Common myeloid progenitor, CD34-positive (primary cell): ENCODE measurements at regions not wholly inside any gene's neighbourhood (a gene's known extent, or its start where the extent isn't known, plus 50 kb on each side); places are given as distances from the start of the nearest gene placed in this dataset.

Experiments
- CTCF ChIA-PET: fragments of 350-600 bp; sonication (Branson Sonifier 250); formaldehyde crosslinking; loops from one replicate; lab custom pipeline; 2021; ENCODE audit warnings: antibody characterized with exemption; lab: Charles Lee
- POLR2A ChIA-PET: fragments of 350-600 bp; sonication (Branson Sonifier 250); formaldehyde crosslinking; loops from one replicate; lab custom pipeline; 2021; ENCODE audit warnings: antibody characterized with exemption; lab: Charles Lee
- DNase-seq, 3 donors: peaks; one replicate each; pipeline versions ENCODE4 v3.0.0 to v3.0.0-alpha.2; 2013
- H3K27ac ChIP-seq, 2 experiments: 1 replicate in 1 of 2; 2 replicates in 1 of 2; pipeline ENCODE4 v1.7.0; 2013; ENCODE audit warnings: inconsistent platforms in 2 of 2, low read length in 2 of 2, mild to moderate bottlenecking in 2 of 2, low read depth in 1 of 2, moderate library complexity in 1 of 2; ENCODE audit not compliant: severe bottlenecking in 2 of 2, insufficient read depth in 1 of 2, poor library complexity in 1 of 2
- H3K27me3 ChIP-seq, 5 experiments: replicated peaks in 2 of 5; 1 replicate in 3 of 5; 2 replicates in 2 of 5; pipeline versions ENCODE4 v1.6.1 to v1.7.0; 2013; ENCODE audit warnings: low read length in 4 of 5, mild to moderate bottlenecking in 2 of 5, moderate library complexity in 2 of 5, inconsistent platforms in 1 of 5; ENCODE audit not compliant: insufficient read depth in 5 of 5, control insufficient read depth in 4 of 5
- H3K36me3 ChIP-seq, 4 experiments: 1 replicate in 2 of 4; 2 replicates in 2 of 4; pipeline versions ENCODE4 v1.6.1 to v1.7.0; 2013; ENCODE audit warnings: low read length in 3 of 4, control low read depth in 1 of 4, mild to moderate bottlenecking in 1 of 4; ENCODE audit not compliant: control insufficient read depth in 4 of 4, insufficient read depth in 4 of 4
- H3K4me1 ChIP-seq, 4 experiments: 1 replicate in 3 of 4; 2 replicates in 1 of 4; pipeline versions ENCODE4 v1.6.1 to v1.7.1; 2013; ENCODE audit warnings: low read length in 3 of 4, mild to moderate bottlenecking in 3 of 4, control low read depth in 1 of 4, inconsistent platforms in 1 of 4, moderate library complexity in 1 of 4; ENCODE audit not compliant: control insufficient read depth in 4 of 4, insufficient read depth in 4 of 4; ENCODE audit errors: control extremely low read depth in 1 of 4
- H3K4me3 ChIP-seq, 7 experiments: 1 replicate in 4 of 7; 2 replicates in 3 of 7; pipeline versions ENCODE4 v1.5.1 to v1.7.0; 2013; ENCODE audit warnings: mild to moderate bottlenecking in 7 of 7, low read length in 6 of 7, moderate library complexity in 6 of 7, inconsistent platforms in 2 of 7, low read depth in 2 of 7, control low read depth in 1 of 7; ENCODE audit not compliant: insufficient read depth in 4 of 7, control insufficient read depth in 1 of 7; ENCODE audit errors: extremely low read depth in 1 of 7
- H3K9me3 ChIP-seq, 5 experiments: 1 replicate in 4 of 5; 2 replicates in 1 of 5; pipeline versions ENCODE4 v1.6.1 to v1.7.1; 2013; ENCODE audit warnings: low read length in 4 of 5, mild to moderate bottlenecking in 2 of 5, inconsistent platforms in 1 of 5, low read depth in 1 of 5, moderate library complexity in 1 of 5; ENCODE audit not compliant: control insufficient read depth in 4 of 5, insufficient read depth in 2 of 5; ENCODE audit errors: control extremely low read depth in 1 of 5
- WGBS: methylation state at CpG from one replicate; pipeline ENCODE4 v1.1.5; 2013; ENCODE audit not compliant: insufficient coverage; 5-methylcytosine and 5-hydroxymethylcytosine counted together

GRCh38 chr5:96499753-96500345 is 66.8 kb upstream of the PCSK1 start:
- DNase-seq: no peak
- ChIA-PET POLR2A (no interaction called here), CTCF (no interaction called here)
- Histone ChIP-seq H3K4me1 (no peaks in the 10 kb centered on the region), H3K27ac (no peak overlapping the region), H3K27me3 (no peaks in the 10 kb centered on the region), H3K4me3 (no peak overlapping the region), H3K9me3 (peaks cover 0 to 2% (median 0%) of the 10 kb centered on the region in 5 experiments), H3K36me3 (no peaks in the 10 kb centered on the region)
- WGBS: 100% methylated on average over 2 of the region's 8 CpGs

GRCh38 chr5:96501991-96502646 is 69.1 kb upstream of the PCSK1 start:
- Histone ChIP-seq H3K36me3 (no peaks in the 10 kb centered on the region), H3K9me3 (peaks cover 0 to 2% (median 0%) of the 10 kb centered on the region in 5 experiments), H3K27ac (no peak overlapping the region), H3K4me3 (no peak overlapping the region), H3K4me1 (no peaks in the 10 kb centered on the region), H3K27me3 (no peaks in the 10 kb centered on the region)
- ChIA-PET CTCF (no interaction called here), POLR2A (no interaction called here)
- no CpG with 5 or more reads among the region's 1 CpG for WGBS
- no peak for DNase-seq

- WGBS: 97% methylated on average over 12 of the region's 15 CpGs
- Histone ChIP-seq H3K27me3 (no peaks in the 10 kb centered on the region), H3K9me3 (peaks cover 0 to 2% (median 0%) of the 10 kb centered on the region in 5 experiments), H3K27ac (no peak overlapping the region), H3K4me1 (no peaks in the 10 kb centered on the region), H3K36me3 (no peaks in the 10 kb centered on the region), H3K4me3 (no peak overlapping the region)
- POLR2A ChIA-PET: no interaction called here
- no peak for DNase-seq
- CTCF ChIA-PET: interaction anchor here (0.5 kb wide), 1 partner anchor 632 kb away, joined by 3 read pairs; no protein-coding TSS in a partner anchor
Measured at GRCh38 chr5:96503501-96504236, 70.6 kb upstream of the PCSK1 start.

- Histone ChIP-seq H3K4me1 (no peaks in the 10 kb centered on the region), H3K27ac (no peak overlapping the region), H3K36me3 (no peaks in the 10 kb centered on the region), H3K9me3 (no peaks in the 10 kb centered on the region), H3K4me3 (no peak overlapping the region), H3K27me3 (no peaks in the 10 kb centered on the region)
- CTCF ChIA-PET: no interaction called here
- WGBS: no CpG with 5 or more reads among the region's 1 CpG
- POLR2A ChIA-PET: no interaction called here
- DNase-seq: no peak
Measured at GRCh38 chr5:96506376-96506775, 73.3 kb upstream of the PCSK1 start.

GRCh38 chr5:96506866-96507527 is 73.9 kb upstream of the PCSK1 start:
- H3K4me1 ChIP-seq: no peaks in the 10 kb centered on the region
- H3K4me3 ChIP-seq: no peak overlapping the region
- H3K36me3 ChIP-seq: no peaks in the 10 kb centered on the region
- no peaks in the 10 kb centered on the region for H3K9me3 ChIP-seq
- 91% methylated on average over 4 of the region's 7 CpGs for WGBS
- no peaks in the 10 kb centered on the region for H3K27me3 ChIP-seq
- no peak for DNase-seq
- no peak overlapping the region for H3K27ac ChIP-seq
- ChIA-PET POLR2A (no interaction called here), CTCF (no interaction called here)

- no peaks in the 10 kb centered on the region for H3K4me1 ChIP-seq
- H3K27me3 ChIP-seq: no peaks in the 10 kb centered on the region
- ChIA-PET CTCF (no interaction called here), POLR2A (no interaction called here)
- no peak overlapping the region for H3K27ac ChIP-seq
- DNase-seq: no peak
- no peaks in the 10 kb centered on the region for H3K9me3 ChIP-seq
- H3K4me3 ChIP-seq: no peak overlapping the region
- 0% methylated on average over 1 of the region's 1 CpG for WGBS
- H3K36me3 ChIP-seq: no peaks in the 10 kb centered on the region
Measured at GRCh38 chr5:96509316-96509715, 76.3 kb upstream of the PCSK1 start.
